ENCODE measurements at regions not wholly inside any gene's neighbourhood (a gene's known extent, or its start where the extent isn't known, plus 50 kb on each side); places are given as distances from the start of the nearest gene placed in this dataset.

GRCh38 chr12:124479680-124480468 is 87.5 kb downstream of the NCOR2 start:
- no peak overlapping the region for H3K4me3 ChIP-seq (ENCODE audit: low read depth in 2 of 2, low read length in 2 of 2)
- ATAC-seq (peak; percentile 37), DNase-seq (ENCODE audit: low read depth, low spot score) (no peak)
- H3K4me1 ChIP-seq (ENCODE audit: control insufficient read depth, insufficient read depth, low read length) = peaks cover 20% of the 10 kb centered on the region
- in situ Hi-C loops (cut with HindIII; ENCODE audit: low pct_unique_long_range_greater_than_20kb, low sequenced_read_pairs) (no loop called here), intact Hi-C loops (cut with micrococcal nuclease; ENCODE audit: unreplicated experiment) (no loop called here)
- no peaks in the 10 kb centered on the region for H3K27me3 ChIP-seq (ENCODE audit: control insufficient read depth, insufficient read depth, low read length)
- TF ChIP-seq POLR2AphosphoS5 (IDR thresholded peaks at IDR 0.05; ENCODE audit: low read depth, low read length) (no peak), CTCF (IDR thresholded peaks at IDR 0.05) (no peak), REST (IDR thresholded peaks at IDR 0.05; ENCODE audit: insufficient read depth in 1 of 2, low read depth in 2 of 2, low read length in 1 of 2) (no peak), SIN3A (IDR thresholded peaks at IDR 0.05; ENCODE audit: borderline replicate concordance, insufficient read depth, low read depth, low read length) (no peak), TCF7L2 (IDR thresholded peaks at IDR 0.05; ENCODE audit: low read depth, low read length) (no peak)
- no peaks in the 10 kb centered on the region for H3K9me3 ChIP-seq (ENCODE audit: control insufficient read depth, insufficient read depth, low read depth, low read length)
- CTCF ChIA-PET = no interaction called here
- peaks cover 6% of the 10 kb centered on the region; the same call in 1 of the 2 replicates for H3K36me3 ChIP-seq (ENCODE audit: control insufficient read depth, insufficient read depth, low read length)
- POLR2A ChIA-PET = no interaction called here
- no TSS peak for BruUV-seq (replicated peaks)
- peak overlapping the region; percentile 66; the same call in 1 of the 2 replicates for H3K27ac ChIP-seq (ENCODE audit: low read length)

GRCh38 chr12:124478985-124479645 is 88.3 kb downstream of the NCOR2 start:
- no peak for ATAC-seq
- in situ Hi-C loops (cut with HindIII; ENCODE audit: low pct_unique_long_range_greater_than_20kb, low sequenced_read_pairs) = no loop called here
- H3K36me3 ChIP-seq (ENCODE audit: control insufficient read depth, insufficient read depth, low read length) = peaks cover 6% of the 10 kb centered on the region; the same call in 1 of the 2 replicates
- H3K9me3 ChIP-seq (ENCODE audit: control insufficient read depth, insufficient read depth, low read depth, low read length) = no peaks in the 10 kb centered on the region
- no peak overlapping the region for H3K27ac ChIP-seq (ENCODE audit: low read length)
- intact Hi-C loops (cut with micrococcal nuclease; ENCODE audit: unreplicated experiment) = no loop called here
- no peaks in the 10 kb centered on the region for H3K27me3 ChIP-seq (ENCODE audit: control insufficient read depth, insufficient read depth, low read length)
- H3K4me1 ChIP-seq (ENCODE audit: control insufficient read depth, insufficient read depth, low read length) = peaks cover 20% of the 10 kb centered on the region
- no TSS peak for BruUV-seq (replicated peaks)
- CTCF ChIA-PET = no interaction called here
- POLR2A ChIA-PET = no interaction called here
- DNase-seq (ENCODE audit: low read depth, low spot score) = no peak
- no peak for TF ChIP-seq CTCF (IDR thresholded peaks at IDR 0.05)
- no peak for TF ChIP-seq TCF7L2 (IDR thresholded peaks at IDR 0.05; ENCODE audit: low read depth, low read length)
- TF ChIP-seq POLR2AphosphoS5 (IDR thresholded peaks at IDR 0.05; ENCODE audit: low read depth, low read length) = no peak
- TF ChIP-seq REST (IDR thresholded peaks at IDR 0.05; ENCODE audit: insufficient read depth in 1 of 2, low read depth in 2 of 2, low read length in 1 of 2) = no peak
- no peak for TF ChIP-seq SIN3A (IDR thresholded peaks at IDR 0.05; ENCODE audit: borderline replicate concordance, insufficient read depth, low read depth, low read length)
- no peak overlapping the region for H3K4me3 ChIP-seq (ENCODE audit: low read depth in 2 of 2, low read length in 2 of 2)

All from Panc1 (cell line).